Mucosa of descending colon (tissue), 3 donors: ENCODE measurements at regions not wholly inside any gene's neighbourhood (a gene's known extent, or its start where the extent isn't known, plus 50 kb on each side); places are given as distances from the start of the nearest gene placed in this dataset.
A peak's percentile ranks its signal among the peaks of the same experiment; 100 is the strongest.

Experiments used
- ATAC-seq: fragments of 200-7000 bp; cut with Tn5 transposase; one replicate; pipeline ENCODE4 v1.9.1; 2020; ENCODE audit warnings: mild to moderate bottlenecking, moderate library complexity
- DNase-seq, 3 donors: peaks; one replicate each; pipeline ENCODE4 v3.0.0-alpha.2; 2020
- H3K36me3 ChIP-seq: fragments of 200-600 bp; one replicate; pipeline ENCODE4 v1.8.0; 2021; ENCODE audit warnings: low read depth, mild to moderate bottlenecking
- H3K4me1 ChIP-seq: fragments of 200-600 bp; one replicate; pipeline ENCODE4 v1.8.0; 2021; ENCODE audit warnings: low read depth, mild to moderate bottlenecking
- H3K4me3 ChIP-seq: fragments of 200-600 bp; one replicate; pipeline ENCODE4 v1.8.0; 2021; ENCODE audit warnings: mild to moderate bottlenecking
- H3K9me3 ChIP-seq: fragments of 200-600 bp; one replicate; pipeline ENCODE4 v1.8.0; 2021; ENCODE audit warnings: mild to moderate bottlenecking
- intact Hi-C, 2 donors: fragments of 100-400 bp; cut with DNase I in 1 of 2; cut with micrococcal nuclease in 1 of 2; formaldehyde crosslinking; loops; one replicate each; pipeline versions ENCODE4 v1.11.0 to v1.11.1; 2022; cut with DNase I, micrococcal nuclease
- TF ChIP-seq, protein P1 (sequence below): fragments of 200-600 bp; IDR thresholded peaks from one replicate; pipeline ENCODE4 v1.8.0; 2022; ENCODE audit warnings: antibody characterized with exemption, mild to moderate bottlenecking
- donor health status: DM: no; HTN: no; CAD: no; lungs with moderate emphysema.
- donor health status: DM: no; HTN: no; CAD: no.
- donor health status: DM: no; HTN: yes; CAD: no.

DNA sequence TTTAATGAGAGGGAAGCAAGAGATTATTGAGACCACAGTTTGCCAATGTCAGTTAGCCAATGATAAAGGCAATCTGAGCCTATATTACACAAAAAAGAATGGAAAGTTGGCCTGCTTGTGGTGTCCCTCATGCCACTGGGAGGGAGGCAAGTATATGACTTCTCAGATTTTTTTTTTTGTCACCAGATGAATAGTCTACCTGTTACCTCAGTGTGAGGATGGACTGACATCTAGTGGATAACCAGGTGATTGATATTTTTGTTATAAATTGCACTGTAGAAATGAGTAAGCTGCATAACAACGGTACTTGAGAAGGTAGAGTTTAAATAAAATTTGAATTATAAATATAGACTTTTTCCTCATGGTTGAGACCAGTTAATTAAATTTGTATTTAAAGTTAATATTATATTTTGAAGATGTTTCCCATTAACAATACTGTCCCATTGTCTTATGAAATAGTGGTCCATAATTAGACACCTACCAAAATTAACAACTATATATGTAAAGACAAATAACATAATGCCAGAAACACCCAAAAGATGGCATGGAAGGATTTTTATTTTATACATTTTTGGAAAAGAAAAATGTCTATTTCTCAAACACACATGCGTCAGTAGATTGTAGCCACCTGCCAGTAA, 237.8 kb upstream of the GADL1 start:
- no peaks in the 10 kb centered on the region for H3K4me1 ChIP-seq
- TF ChIP-seq, protein P1, sequence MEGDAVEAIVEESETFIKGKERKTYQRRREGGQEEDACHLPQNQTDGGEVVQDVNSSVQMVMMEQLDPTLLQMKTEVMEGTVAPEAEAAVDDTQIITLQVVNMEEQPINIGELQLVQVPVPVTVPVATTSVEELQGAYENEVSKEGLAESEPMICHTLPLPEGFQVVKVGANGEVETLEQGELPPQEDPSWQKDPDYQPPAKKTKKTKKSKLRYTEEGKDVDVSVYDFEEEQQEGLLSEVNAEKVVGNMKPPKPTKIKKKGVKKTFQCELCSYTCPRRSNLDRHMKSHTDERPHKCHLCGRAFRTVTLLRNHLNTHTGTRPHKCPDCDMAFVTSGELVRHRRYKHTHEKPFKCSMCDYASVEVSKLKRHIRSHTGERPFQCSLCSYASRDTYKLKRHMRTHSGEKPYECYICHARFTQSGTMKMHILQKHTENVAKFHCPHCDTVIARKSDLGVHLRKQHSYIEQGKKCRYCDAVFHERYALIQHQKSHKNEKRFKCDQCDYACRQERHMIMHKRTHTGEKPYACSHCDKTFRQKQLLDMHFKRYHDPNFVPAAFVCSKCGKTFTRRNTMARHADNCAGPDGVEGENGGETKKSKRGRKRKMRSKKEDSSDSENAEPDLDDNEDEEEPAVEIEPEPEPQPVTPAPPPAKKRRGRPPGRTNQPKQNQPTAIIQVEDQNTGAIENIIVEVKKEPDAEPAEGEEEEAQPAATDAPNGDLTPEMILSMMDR = no peak
- H3K9me3 ChIP-seq = no peaks in the 10 kb centered on the region
- DNase-seq = no peak
- H3K36me3 ChIP-seq = no peaks in the 10 kb centered on the region
- no peak overlapping the region for H3K4me3 ChIP-seq
- ATAC-seq = peak; percentile 45
- intact Hi-C loops = no loop called here

- no peaks in the 10 kb centered on the region for H3K36me3 ChIP-seq
- intact Hi-C loops = no loop called here
- no peak for ATAC-seq
- DNase-seq = no peak
- TF ChIP-seq, protein P1 = no peak
- H3K4me3 ChIP-seq = no peak overlapping the region
- H3K9me3 ChIP-seq = no peaks in the 10 kb centered on the region
- H3K4me1 ChIP-seq = no peaks in the 10 kb centered on the region
These were observed 239.1 kb upstream of the GADL1 start for GRCh38 chr3:31133541-31133940.

DNA sequence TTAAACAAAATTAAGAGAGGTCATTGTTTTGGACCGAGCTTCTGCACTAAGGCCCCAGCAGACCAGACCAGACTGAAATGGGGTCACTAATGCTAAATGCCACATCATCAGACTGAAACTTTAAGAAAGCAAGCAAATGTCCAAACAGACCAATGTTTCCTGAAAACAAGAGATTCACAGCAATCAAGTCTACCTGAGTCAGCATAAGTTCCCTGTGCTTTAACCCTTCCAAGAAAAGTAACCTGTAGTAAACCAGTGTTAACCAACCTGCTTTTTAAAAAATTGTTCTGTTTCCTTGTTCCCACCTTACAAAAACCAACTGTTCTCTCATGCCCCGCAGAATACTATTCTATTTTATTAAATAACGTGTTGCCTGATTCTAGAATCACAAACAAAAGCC, 241.1 kb upstream of the GADL1 start:
- ATAC-seq (no peak), DNase-seq (no peak)
- intact Hi-C loops = no loop called here
- Histone ChIP-seq H3K4me1 (no peaks in the 10 kb centered on the region), H3K36me3 (no peaks in the 10 kb centered on the region), H3K9me3 (no peaks in the 10 kb centered on the region), H3K4me3 (no peak overlapping the region)
- TF ChIP-seq, protein P1 = no peak

- Histone ChIP-seq H3K9me3 (no peaks in the 10 kb centered on the region), H3K4me1 (no peaks in the 10 kb centered on the region), H3K4me3 (no peak overlapping the region), H3K36me3 (no peaks in the 10 kb centered on the region)
- intact Hi-C loops = no loop called here
- DNase-seq = no peak
- ATAC-seq = no peak
- TF ChIP-seq, protein P1 = no peak
These were observed 243.4 kb upstream of the GADL1 start for GRCh38 chr3:31137718-31138465.

DNA sequence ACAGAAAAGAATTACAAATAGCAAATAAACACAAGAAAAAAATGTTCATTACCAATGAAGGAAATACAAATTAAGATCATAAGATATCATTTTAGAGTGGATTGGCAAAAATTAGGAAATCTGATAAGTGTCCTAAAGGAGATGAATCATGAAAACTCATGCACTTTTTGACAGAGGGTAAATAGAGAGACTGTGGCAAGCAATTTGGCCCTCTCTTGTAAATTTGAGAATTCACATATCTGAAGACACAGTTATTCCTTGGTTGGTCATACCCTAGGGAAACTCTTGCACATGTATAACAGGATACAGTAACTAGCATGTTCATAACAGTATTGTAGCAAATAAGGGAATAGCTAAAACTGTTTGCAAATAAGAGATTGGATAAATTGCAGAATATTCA, 246.0 kb upstream of the GADL1 start:
- TF ChIP-seq, protein P1 = no peak
- ATAC-seq = no peak
- no peak for DNase-seq
- H3K4me3 ChIP-seq = no peak overlapping the region
- H3K36me3 ChIP-seq = no peaks in the 10 kb centered on the region
- intact Hi-C loops = no loop called here
- no peaks in the 10 kb centered on the region for H3K9me3 ChIP-seq
- H3K4me1 ChIP-seq = no peaks in the 10 kb centered on the region
